GM18519 (cell line): ENCODE measurements at regions not wholly inside any gene's neighbourhood (a gene's known extent, or its start where the extent isn't known, plus 50 kb on each side); places are given as distances from the start of the nearest gene placed in this dataset.

ENCODE experiments used
- ATAC-seq: cut with Tn5 transposase; IDR thresholded peaks from one replicate; pipeline ENCODE4 v1.9.1; 2021; ENCODE audit warnings: mild to moderate bottlenecking, moderate library complexity; ENCODE audit not compliant: unreplicated experiment, low FRiP score

- ATAC-seq, result no peak
Measured at GRCh38 chr4:11005300-11005699, 320.7 kb upstream of the CLNK start.

DNA sequence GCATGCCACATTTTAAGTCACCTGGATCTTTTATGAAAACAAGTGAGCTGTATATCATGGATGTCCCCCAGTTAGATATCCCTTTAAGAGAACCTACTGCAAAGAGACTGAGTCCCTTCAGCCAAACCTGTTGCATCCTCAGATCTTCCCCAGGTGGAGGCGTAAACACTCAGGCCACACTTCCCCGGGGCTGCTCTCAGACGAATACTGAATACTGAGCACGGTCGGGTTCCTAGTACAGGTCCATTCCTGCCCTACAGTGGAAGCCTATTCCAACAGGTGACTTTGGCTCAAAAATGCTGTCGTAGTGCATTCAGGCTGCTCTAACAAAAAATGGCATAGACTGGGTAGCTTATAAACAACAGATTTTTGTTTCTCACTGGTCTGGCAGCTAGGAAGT lies 320.2 kb upstream of the CLNK start:
- no peak for ATAC-seq

- no peak for ATAC-seq
Measured at GRCh38 chr4:11002961-11003360, 318.4 kb upstream of the CLNK start.

DNA sequence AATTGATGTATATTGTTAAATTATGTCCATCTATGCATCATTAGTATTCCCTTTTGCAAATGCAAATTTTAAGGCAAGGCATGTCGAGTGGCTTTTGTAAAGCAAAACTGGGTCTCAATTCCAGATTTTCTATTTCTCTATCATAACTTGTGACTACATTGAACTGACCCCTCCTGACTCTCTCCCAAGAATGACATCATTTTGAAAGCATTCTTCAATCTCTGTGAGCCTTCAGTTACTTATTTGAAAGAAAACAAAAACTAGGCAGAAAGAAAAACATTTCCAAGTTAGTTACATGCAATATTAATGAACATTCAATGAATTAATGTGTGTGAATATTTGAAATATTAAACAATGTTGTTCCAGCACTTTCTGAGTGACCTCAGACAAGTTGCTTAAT lies 314.3 kb upstream of the CLNK start:
- ATAC-seq, result no peak

- ATAC-seq, result no peak
Measured at GRCh38 chr4:10984815-10985214, 300.2 kb upstream of the CLNK start.

- no peak for ATAC-seq
Measured at GRCh38 chr4:10983885-10984640, 299.5 kb upstream of the CLNK start.

- ATAC-seq, result peak; percentile 65
Measured at GRCh38 chr4:10983268-10983667, 298.7 kb upstream of the CLNK start.

DNA sequence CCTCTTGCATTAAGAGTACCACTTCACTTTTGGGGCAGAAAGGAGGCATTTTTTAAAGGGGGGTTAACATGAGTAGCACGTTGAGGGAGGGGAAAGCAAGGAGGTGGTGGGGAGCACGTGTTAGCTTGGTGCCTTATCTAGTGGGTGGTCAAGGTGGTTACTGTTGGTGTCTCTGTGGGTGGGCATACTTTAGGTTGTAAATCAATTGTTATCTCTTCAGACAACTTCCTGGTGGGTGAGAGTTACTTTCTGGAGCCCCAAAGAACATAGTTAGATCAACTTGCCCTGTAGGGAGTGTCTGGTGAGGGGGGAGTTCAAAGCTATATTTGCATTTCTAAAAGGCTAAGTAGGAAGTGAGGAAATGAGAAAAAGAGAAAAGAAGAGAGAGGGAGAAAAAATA lies 297.7 kb upstream of the CLNK start:
- ATAC-seq, result no peak

DNA sequence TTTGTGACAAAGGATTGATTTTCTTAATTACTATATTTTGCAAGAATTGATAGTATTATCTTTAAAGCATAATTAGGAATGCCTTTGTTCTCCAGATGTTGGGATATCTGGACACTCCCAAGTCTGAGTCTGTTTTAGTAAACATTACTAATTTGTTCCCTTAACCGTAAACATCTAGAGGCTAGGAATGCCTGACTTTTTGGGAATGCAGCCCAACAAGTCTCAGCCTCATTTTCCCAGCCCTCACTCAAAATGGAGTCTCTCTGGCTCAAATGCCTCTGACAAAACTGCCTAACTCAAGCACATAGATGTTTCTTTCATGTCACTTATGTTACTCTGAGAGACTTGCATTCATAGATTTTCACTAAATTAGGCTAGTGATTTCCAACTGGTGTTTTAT lies 297.0 kb upstream of the CLNK start:
- no peak for ATAC-seq

- ATAC-seq, result no peak
Measured at GRCh38 chr4:10981096-10981495, 296.5 kb upstream of the CLNK start.

- ATAC-seq, result no peak
Measured at GRCh38 chr4:10979032-10979431, 294.5 kb upstream of the CLNK start.

DNA sequence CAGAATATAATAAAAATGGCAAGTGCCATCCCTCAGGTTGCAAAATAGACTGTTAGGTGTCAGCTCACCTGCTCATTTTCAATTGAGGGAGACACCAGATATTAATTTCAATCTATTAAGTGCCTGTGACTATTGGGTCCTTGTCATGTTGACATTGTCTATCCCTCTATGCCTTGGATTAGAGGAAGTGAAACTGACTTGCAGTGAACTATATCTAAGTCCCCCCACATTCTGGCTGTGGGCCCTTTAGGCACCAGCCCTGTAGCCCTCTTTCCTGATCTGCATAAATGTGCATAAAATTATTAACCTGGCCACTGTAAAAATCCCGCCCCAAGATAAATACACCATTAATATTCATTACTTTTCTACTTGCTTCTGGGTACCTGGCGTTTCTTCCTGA lies 293.0 kb upstream of the CLNK start:
- peak; percentile 92 for ATAC-seq

DNA sequence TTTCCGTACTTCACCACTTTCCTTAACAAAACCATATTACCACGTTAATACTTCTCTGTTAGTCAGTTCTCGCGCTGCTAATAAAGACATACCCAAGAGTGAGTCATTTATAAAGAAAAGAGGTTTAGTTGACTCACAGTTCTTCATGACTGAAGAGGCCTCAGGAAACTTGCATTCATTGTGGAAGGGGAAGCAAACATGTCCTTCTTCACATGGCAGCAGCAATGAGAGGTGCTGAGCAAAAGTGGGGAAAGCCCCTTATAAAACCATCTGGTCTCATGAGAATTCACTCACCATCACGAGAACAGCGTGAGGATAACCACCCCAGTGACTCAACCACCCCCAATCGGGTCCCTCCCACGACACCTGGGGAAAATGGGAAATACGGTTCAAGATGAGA lies 289.8 kb upstream of the CLNK start:
- no peak for ATAC-seq

- no peak for ATAC-seq
Measured at GRCh38 chr4:10973686-10974085, 289.1 kb upstream of the CLNK start.

DNA sequence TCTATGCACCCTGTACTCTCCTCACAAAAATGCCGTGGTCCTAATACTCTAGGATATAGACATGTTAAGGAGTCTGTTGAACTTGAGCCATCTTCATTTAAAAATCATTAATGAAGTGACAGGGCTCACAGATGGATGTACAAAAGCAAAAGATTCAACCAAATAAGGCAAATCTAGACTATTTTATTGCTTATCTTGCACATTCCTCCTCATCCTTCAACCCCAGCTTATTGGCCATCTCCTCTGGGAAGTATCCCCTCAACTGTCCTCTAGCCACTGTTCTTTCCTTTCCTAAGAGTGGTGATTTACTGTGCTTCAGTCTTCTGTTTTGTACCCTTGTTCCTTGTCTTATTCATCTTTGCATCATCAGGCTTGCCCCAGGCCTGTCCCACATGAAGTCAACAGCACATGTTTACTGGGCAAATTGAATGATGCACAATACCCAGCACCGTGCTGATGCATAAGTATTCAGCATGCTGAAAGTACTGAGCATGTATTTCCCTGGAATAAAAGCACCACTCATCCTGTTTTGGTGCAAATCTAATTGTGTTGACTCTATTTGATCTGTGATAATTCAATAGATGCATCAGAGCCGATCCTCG lies 287.3 kb upstream of the CLNK start:
- ATAC-seq, result no peak

GRCh38 chr4:10965196-10965595 lies 280.6 kb upstream of the CLNK start:
- no peak for ATAC-seq

GRCh38 chr4:10963958-10964703 lies 279.6 kb upstream of the CLNK start:
- no peak for ATAC-seq

GRCh38 chr4:10963241-10963640 lies 278.7 kb upstream of the CLNK start:
- ATAC-seq, result no peak

GRCh38 chr4:10962246-10962645 lies 277.7 kb upstream of the CLNK start:
- ATAC-seq, result no peak

GRCh38 chr4:10960389-10960788 lies 275.8 kb upstream of the CLNK start:
- ATAC-seq, result no peak

- no peak for ATAC-seq
Measured at GRCh38 chr4:10959586-10959985, 275.0 kb upstream of the CLNK start.
